SKM-1 (cell line): ENCODE measurements at regions not wholly inside any gene's neighbourhood (a gene's known extent, or its start where the extent isn't known, plus 50 kb on each side); places are given as distances from the start of the nearest gene placed in this dataset.
"Not testable (repeated sequence)": the region's sequence is repeated elsewhere in the genome, so short reads cannot be mapped to it uniquely, and the experiment has no call there.

Experiments used
- DNase-seq: peaks from one replicate; lab custom pipeline; 2025; ENCODE audit not compliant: unreplicated experiment; lab: John Stamatoyannopoulos, UW

- DNase-seq, result not testable (repeated sequence)
These were observed 64.5 kb downstream of the SLC30A10 start for GRCh38 chr1:219863816-219864215.

DNA sequence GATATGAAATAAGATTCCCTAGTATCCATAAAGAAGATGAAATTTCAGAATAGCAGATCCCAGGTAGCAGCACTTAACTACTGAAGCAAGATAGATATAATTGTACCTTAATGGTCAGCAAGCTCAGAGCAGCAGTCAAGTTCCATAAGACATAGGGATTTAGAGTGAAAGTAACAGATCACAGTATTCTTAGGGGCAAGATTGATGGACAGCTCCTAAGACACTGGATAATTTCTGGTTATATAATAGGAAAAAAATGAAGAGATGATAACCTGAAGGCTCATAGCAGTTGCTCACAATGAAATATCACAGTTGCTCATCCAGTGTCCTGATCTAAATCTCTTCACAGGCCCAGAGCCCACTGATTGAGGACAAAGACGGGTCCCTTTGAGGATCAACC is 66.0 kb downstream of the SLC30A10 start:
- DNase-seq, result no peak

GRCh38 chr1:219858980-219859379 is 69.4 kb downstream of the SLC30A10 start:
- DNase-seq, result no peak

DNA sequence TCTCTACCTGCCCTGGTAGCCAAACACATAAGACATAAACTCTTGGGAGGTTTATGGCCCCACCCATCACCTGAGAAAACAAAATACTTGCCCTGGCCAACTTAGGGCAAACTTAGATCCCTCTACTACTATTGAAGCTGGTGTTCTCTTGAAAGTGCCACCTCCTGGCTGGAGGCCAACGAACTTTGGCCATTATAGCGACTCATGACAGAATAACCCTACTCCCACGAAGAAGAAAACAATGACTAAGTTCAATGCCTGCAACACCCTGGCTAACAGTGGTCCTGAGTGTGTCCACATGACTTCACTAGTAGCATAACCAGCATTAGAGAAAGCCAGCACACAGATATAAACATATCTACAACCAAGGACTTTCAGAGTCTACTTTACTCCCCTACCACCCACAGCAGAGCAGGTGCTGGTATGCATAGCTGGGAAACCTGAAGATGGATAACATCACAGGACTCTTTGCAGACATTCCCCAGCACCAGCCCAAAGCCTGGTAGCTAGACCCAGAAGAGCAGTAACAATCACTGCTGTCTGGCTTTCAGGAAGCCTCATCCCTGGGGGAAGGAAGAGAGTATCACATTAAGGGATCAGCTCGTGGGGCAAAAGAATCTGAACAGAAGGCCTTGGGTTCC is 81.0 kb downstream of the SLC30A10 start:
- no peak for DNase-seq

- not testable (repeated sequence) for DNase-seq
These were observed 88.8 kb downstream of the SLC30A10 start for GRCh38 chr1:219839595-219839994.

GRCh38 chr1:219837994-219838294 is 90.4 kb downstream of the SLC30A10 start:
- no peak for DNase-seq

GRCh38 chr1:219837274-219837993 is 90.9 kb downstream of the SLC30A10 start:
- peak; percentile 69 for DNase-seq

GRCh38 chr1:219834314-219834917 is 93.9 kb downstream of the SLC30A10 start:
- no peak for DNase-seq

DNA sequence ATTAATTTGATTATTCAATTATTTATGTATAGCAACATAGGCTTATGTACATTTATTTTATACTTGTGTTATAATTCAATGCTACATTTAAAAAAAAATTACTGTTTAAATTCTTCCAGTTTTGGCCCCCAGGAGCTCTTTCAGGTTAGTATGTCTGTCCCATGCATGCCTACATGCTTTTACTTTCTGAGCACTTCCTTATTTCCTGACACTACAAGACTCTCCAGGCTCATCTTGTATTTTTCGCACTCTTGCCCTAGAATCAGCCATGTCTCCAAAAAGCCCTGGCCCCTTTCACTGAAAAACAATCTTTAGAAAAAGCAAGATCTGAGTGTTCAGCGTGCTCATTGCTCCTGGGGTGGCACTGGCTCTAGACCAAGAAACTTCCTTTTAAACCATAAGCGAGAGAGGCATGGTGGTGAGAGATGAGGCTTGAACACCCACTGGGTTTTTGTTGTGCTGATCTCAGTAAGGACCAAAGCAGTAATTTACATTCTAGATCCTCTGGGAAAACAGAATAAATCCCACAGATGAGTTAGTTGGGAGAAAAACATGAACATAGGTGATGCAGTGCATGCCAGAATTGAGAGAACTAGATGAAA is 95.0 kb downstream of the SLC30A10 start:
- DNase-seq, result no peak

DNA sequence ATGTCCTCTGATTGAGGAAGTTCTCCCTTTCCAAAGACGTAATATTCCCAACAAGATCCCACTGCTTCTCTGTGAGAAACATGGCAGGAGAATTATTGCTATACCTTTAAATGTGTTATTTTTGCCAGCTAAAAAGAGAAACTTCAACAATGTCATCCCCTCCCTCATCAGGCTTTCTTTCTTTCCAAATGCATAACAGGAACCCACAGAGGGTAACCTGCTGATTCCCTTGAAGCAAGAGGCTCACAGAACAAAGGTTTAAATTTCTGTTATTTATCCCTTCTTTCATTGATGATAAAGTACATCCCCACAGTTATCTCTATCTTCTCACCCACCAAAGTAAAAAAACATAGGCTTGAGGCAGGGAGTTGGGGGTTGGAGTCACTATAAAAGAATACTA is 102.1 kb downstream of the SLC30A10 start:
- no peak for DNase-seq

- DNase-seq, result no peak
These were observed 103.0 kb downstream of the SLC30A10 start for GRCh38 chr1:219825355-219825754.

GRCh38 chr1:219824338-219824737 is 104.0 kb downstream of the SLC30A10 start:
- DNase-seq, result no peak

DNA sequence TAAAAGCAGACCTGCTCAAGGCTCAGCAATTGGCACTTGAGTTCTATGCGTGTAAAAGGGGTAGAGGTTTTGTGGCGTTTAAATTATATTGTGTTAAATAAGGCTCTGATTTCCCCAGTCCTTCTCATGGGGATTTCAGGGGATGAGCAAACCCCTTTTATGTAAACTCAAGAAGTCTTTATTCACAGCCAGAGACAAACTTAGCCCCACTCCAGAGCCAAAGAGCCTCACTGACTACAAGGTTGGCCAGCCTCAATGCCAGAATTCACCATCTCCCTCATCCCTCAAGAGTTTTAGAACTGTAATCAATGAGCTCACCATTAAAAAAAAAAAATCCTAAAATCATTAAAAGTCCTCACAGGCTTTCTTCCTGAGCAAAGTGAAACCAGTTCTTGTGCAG is 107.8 kb downstream of the SLC30A10 start:
- DNase-seq, result no peak

- DNase-seq, result no peak
These were observed 110.4 kb downstream of the SLC30A10 start for GRCh38 chr1:219817914-219818313.

DNA sequence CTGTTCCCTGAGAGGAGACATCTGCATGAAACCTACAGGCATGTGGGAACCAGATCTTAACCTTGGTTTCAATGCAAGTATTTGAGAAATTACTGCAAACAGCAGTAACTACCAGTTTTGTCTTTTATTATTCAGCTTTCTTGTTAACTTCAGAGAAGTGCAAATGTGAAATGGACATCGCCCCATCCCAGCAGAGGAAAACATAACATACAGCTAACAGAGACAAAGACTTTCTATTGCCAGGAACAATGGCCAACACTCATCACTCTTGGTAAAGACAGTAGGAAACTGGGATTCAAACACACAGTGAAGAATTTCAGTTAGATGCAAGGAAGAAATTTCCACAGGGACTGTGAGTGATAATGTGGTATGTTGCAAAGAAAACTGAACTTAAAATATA is 115.1 kb downstream of the SLC30A10 start:
- no peak for DNase-seq

- DNase-seq, result peak; percentile 80
These were observed 115.7 kb downstream of the SLC30A10 start for GRCh38 chr1:219812491-219813203.

DNA sequence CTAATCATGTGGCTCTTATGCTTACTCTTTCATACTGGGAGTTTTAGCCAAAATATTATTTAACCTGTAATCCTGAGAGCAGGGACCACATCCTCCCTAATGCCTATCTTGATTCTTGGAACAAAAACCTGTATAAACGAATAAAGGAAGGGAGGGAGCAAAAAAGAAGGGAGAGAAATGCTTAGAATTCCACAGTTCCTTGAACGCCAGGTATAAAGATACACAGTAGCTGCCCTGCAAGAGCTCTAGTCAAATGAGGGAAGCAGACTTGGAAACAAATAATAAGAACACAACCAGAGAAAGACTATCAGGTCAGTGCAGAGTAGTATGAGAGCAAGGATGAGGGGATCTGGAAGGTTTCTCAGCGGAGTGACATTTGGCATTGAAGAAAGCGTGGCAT is 116.3 kb downstream of the SLC30A10 start:
- no peak for DNase-seq

DNA sequence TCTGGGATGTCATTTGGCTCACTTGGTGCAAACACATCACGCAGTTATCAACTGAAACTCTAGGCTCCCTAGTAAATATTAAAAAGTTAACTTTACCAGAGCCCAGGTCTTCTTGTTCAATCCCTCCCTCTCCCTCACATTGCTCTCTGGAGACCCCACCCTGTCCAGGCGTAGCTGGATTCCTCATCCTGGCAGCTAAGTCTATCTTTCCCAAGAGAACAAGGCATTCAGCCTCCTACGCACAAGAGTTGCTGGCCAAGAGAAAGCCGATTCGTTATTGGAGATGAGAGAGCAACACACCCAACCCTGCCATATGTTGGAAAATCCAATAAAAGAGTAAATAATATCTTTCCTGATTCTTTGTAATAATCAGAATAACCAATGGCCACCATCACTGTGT is 117.9 kb downstream of the SLC30A10 start:
- no peak for DNase-seq

- DNase-seq, result no peak
These were observed 119.6 kb downstream of the SLC30A10 start for GRCh38 chr1:219808790-219809189.

- DNase-seq, result no peak
These were observed 121.7 kb downstream of the SLC30A10 start for GRCh38 chr1:219806642-219807041.

DNA sequence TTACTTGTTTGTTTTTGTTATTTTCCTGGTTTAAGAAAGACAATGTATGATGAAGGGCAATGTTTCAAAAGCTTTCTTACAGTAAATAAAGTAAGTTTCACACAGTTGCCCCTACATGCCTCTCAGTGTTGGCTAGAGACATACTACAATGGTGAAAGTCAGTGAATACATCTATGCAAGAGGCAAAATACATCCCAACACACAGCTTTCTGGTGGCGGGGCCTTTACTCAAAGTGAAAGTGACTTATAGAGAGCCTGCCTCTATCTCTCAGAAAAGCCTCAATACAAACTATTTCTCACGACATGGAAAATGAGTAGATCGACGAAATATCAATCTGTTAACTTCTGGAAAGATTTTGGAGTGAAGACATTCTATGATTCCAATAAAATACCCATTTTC is 122.3 kb downstream of the SLC30A10 start:
- no peak for DNase-seq

GRCh38 chr1:219805191-219805590 is 123.2 kb downstream of the SLC30A10 start:
- no peak for DNase-seq
